ENCODE measurements at regions not wholly inside any gene's neighbourhood (a gene's known extent, or its start where the extent isn't known, plus 50 kb on each side); places are given as distances from the start of the nearest gene placed in this dataset.

- no peak for TF ChIP-seq CTCF (IDR thresholded peaks at IDR 0.05)
- H3K4me1 ChIP-seq = no peaks in the 10 kb centered on the region
- WGBS, 2 donors = 75 to 83% methylated on average over 9 of the region's 9 CpGs
- no peak for ATAC-seq
- H3K36me3 ChIP-seq = no peaks in the 10 kb centered on the region
- intact Hi-C loops (cut with DNase I) = no loop called here
- DNase-seq = no peak
- no peaks in the 10 kb centered on the region for H3K27me3 ChIP-seq
- no peak overlapping the region for H3K27ac ChIP-seq
- no peak overlapping the region for H3K4me3 ChIP-seq
- H3K9me3 ChIP-seq = no peaks in the 10 kb centered on the region
- no peak for FAIRE-seq
Observed at GRCh38 chr4:18664171-18664570, 642.6 kb upstream of the LCORL start.

DNA sequence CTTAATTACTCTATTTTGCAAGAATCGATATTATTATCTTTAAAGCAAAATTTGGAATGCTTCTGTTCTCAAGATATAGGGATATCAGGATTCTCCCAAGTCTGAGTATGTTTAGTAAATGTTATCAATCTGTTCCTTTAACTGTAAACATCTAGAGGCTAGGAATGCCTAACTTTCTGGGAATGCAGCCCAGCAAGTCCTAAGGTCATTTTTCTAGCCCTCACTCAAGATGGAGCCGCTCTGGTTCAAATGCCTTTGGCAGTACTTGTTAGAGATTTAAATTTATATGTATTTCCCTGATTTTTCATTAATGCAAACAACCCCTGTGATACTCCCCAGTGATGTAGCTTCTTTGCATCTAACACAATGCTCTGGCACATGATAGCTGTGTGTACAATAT is 623.8 kb upstream of the LCORL start:
- no peaks in the 10 kb centered on the region for H3K4me1 ChIP-seq
- intact Hi-C loops (cut with DNase I) = no loop called here
- WGBS, 2 donors = 13 to 16% methylated on average over 2 of the region's 2 CpGs
- no peak for TF ChIP-seq CTCF (IDR thresholded peaks at IDR 0.05)
- H3K4me3 ChIP-seq = no peak overlapping the region
- H3K9me3 ChIP-seq = no peaks in the 10 kb centered on the region
- H3K27me3 ChIP-seq = no peaks in the 10 kb centered on the region
- no peak for FAIRE-seq
- ATAC-seq = no peak
- no peak overlapping the region for H3K27ac ChIP-seq
- DNase-seq = no peak
- H3K36me3 ChIP-seq = no peaks in the 10 kb centered on the region

DNA sequence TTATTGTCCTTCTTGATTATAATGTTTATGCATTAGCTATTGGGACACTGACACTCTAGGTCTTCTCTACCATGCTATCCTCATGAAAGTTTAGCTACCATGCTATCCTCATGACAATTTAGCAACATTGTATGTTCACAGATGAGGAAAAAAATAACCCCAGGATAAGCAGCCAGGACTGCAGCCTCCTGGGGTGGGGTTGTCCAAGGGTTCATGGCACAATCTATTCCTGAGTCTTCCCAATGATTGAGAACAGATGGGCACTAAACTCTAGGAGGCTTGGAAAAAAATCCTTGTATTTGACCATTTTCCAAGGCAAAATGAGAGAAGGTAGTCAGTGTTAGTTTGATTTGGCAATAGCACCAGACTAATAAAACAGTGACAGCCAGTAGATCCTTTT is 619.8 kb upstream of the LCORL start:
- no peak for TF ChIP-seq CTCF (IDR thresholded peaks at IDR 0.05)
- intact Hi-C loops (cut with DNase I) = no loop called here
- H3K9me3 ChIP-seq = no peaks in the 10 kb centered on the region
- no peaks in the 10 kb centered on the region for H3K4me1 ChIP-seq
- no peaks in the 10 kb centered on the region for H3K36me3 ChIP-seq
- ATAC-seq (no peak), DNase-seq (no peak), FAIRE-seq (no peak)
- H3K4me3 ChIP-seq = no peak overlapping the region
- no peaks in the 10 kb centered on the region for H3K27me3 ChIP-seq
- H3K27ac ChIP-seq = no peak overlapping the region

DNA sequence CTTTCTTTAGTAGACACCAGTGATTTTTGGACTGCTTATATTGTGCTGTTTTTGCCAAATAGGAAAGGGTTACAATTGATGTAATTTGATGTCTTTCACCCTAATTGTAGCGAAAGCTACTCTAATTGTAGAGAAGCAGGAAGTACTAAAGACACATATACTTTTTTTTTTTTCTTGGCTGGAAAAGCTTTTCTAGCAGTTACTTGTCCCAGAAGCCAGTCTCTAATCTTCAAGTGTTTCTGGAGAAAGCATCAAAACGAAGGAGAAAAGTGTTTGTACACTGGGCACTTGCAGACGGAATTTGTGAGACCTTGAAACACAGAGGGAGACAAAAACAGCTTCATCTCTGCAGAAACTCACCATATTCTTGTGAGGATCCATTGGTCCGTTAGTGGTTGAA is 616.5 kb upstream of the LCORL start:
- H3K27ac ChIP-seq = no peak overlapping the region
- FAIRE-seq (no peak), ATAC-seq (no peak), DNase-seq (no peak)
- intact Hi-C loops (cut with DNase I) = no loop called here
- H3K36me3 ChIP-seq = no peaks in the 10 kb centered on the region
- H3K4me1 ChIP-seq = no peaks in the 10 kb centered on the region
- TF ChIP-seq CTCF (IDR thresholded peaks at IDR 0.05) = no peak
- H3K9me3 ChIP-seq = no peaks in the 10 kb centered on the region
- WGBS, 2 donors = 39 to 44% methylated on average over 4 of the region's 4 CpGs
- no peak overlapping the region for H3K4me3 ChIP-seq
- H3K27me3 ChIP-seq = no peaks in the 10 kb centered on the region

GRCh38 chr4:18636001-18636585 is 614.5 kb upstream of the LCORL start:
- ATAC-seq = no peak
- TF ChIP-seq CTCF (IDR thresholded peaks at IDR 0.05) = no peak
- intact Hi-C loops (cut with DNase I) = no loop called here

More at GRCh38 chr4:18636001-18636585, 614.5 kb upstream of the LCORL start:
- DNase-seq = no peak
- Histone ChIP-seq H3K36me3 (no peaks in the 10 kb centered on the region), H3K4me3 (no peak overlapping the region), H3K4me1 (no peaks in the 10 kb centered on the region), H3K27me3 (no peaks in the 10 kb centered on the region), H3K27ac (no peak overlapping the region), H3K9me3 (no peaks in the 10 kb centered on the region)
- no peak for FAIRE-seq
- WGBS, 2 donors = 46 to 53% methylated on average over 10 of the region's 10 CpGs
